K562 (cell line): ENCODE measurements at regions not wholly inside any gene's neighbourhood (a gene's known extent, or its start where the extent isn't known, plus 50 kb on each side); places are given as distances from the start of the nearest gene placed in this dataset.

Source experiments
- BCLAF1 ChIP-seq, 2 experiments: fragments of 450-650 bp in 1 of 2; IDR thresholded peaks; 2 replicates each; pipeline ENCODE4 v1.6.1; 2011 to 2017; ENCODE audit warnings: low read depth in 2 of 2, antibody characterized with exemption in 1 of 2, borderline replicate concordance in 1 of 2, low read length in 1 of 2, mild to moderate bottlenecking in 1 of 2, mixed read lengths in 1 of 2; ENCODE audit not compliant: control insufficient read depth in 1 of 2
- ZNF318 ChIP-seq, 2 experiments: fragments of 450-650 bp; IDR thresholded peaks; 2 replicates each; pipeline ENCODE4 v1.6.1; 2016; ENCODE audit warnings: mild to moderate bottlenecking in 2 of 2, borderline replicate concordance in 1 of 2, low read depth in 1 of 2, moderate library complexity in 1 of 2

- TF ChIP-seq BCLAF1 (IDR thresholded peaks at IDR 0.05; ENCODE audit: borderline replicate concordance in 1 of 2, control insufficient read depth in 1 of 2, low read depth in 2 of 2, low read length in 1 of 2) (no peak), ZNF318 (IDR thresholded peaks at IDR 0.05; ENCODE audit: borderline replicate concordance in 1 of 2, low read depth in 1 of 2) (no peak)
Observed at GRCh38 chr4:151942971-151943370, 182.2 kb upstream of the GATB start (continued).
